ENCODE measurements at regions not wholly inside any gene's neighbourhood (a gene's known extent, or its start where the extent isn't known, plus 50 kb on each side); places are given as distances from the start of the nearest gene placed in this dataset.
A peak's percentile ranks its signal among the peaks of the same experiment; 100 is the strongest.

GRCh38 chr21:41689289-41689583, 77.6 kb downstream of the RIPK4 start:
- Histone ChIP-seq H3K9me3 (ENCODE audit: control insufficient read depth, insufficient read depth, low read length) (no peaks in the 10 kb centered on the region), H3K4me1 (ENCODE audit: insufficient read depth, low read length) (no peaks in the 10 kb centered on the region; the same call in 1 of the 2 replicates), H3K36me3 (ENCODE audit: insufficient read depth, low read length) (no peaks in the 10 kb centered on the region), H3K9ac (ENCODE audit: low read depth, low read length) (no peak overlapping the region)

- Histone ChIP-seq H3K4me1 (ENCODE audit: insufficient read depth, low read length) (peaks cover 9% of the 10 kb centered on the region; the same call in 1 of the 2 replicates), H3K9ac (ENCODE audit: low read depth, low read length) (no peak overlapping the region), H3K9me3 (ENCODE audit: control insufficient read depth, insufficient read depth, low read length) (no peaks in the 10 kb centered on the region), H3K36me3 (ENCODE audit: insufficient read depth, low read length) (no peaks in the 10 kb centered on the region)
Observed at GRCh38 chr21:41687633-41688032, 79.2 kb downstream of the RIPK4 start.

DNA sequence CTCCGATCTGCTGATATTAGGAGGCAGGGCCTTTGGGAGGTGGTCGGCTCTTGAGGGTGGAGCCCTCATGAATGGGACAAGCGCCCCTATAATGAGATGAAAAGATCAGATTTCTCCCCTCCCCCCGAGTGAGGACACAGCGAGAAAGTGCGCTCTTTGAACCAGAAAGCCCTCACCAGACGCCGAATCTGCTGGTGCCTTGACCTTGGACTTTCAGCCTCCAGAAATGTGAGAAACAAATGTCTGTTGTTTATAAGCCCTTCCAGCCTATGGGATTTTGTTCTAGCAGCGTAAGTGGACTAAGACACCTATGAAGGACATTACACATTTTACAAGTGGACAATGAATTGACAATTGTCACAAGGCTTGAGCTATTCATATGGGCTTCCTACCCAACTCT, 80.2 kb downstream of the RIPK4 start:
- no peaks in the 10 kb centered on the region for H3K9me3 ChIP-seq (ENCODE audit: control insufficient read depth, insufficient read depth, low read length)
- H3K36me3 ChIP-seq (ENCODE audit: insufficient read depth, low read length): no peaks in the 10 kb centered on the region
- peaks cover 9% of the 10 kb centered on the region; the same call in 1 of the 2 replicates for H3K4me1 ChIP-seq (ENCODE audit: insufficient read depth, low read length)
- no peak overlapping the region for H3K9ac ChIP-seq (ENCODE audit: low read depth, low read length)

DNA sequence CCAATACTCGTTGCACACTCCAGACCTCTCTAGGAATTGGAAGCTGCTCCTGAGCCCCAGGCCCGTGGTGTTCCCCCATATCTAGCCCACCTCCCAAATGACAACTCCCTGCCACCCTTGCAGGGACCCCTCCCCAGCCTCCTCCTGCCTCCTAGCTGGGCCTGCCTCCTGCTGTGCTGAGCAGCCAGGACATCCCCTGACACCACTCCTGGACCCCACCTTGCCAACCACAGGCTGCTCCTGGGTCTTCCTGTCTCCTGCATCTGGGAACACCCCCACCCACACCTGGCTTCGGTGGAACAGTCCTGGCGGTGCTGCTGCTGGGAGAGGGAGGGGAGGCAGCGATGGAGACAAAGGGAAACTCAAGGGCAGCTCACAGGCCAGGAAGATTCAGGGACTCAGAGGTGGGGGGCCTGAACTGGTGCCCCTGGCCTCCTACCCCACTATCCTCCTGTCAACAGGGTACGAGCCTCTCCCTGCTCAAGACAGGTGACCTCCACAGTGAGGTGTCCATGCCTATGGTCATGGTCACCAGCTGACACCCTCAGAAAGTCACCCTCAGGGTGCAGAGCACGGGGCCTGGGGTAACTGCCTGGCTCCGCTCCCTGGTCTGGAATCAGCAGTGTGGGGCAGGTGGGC, 81.2 kb downstream of the RIPK4 start:
- Histone ChIP-seq H3K4me1 (ENCODE audit: insufficient read depth, low read length) (peaks cover 10% of the 10 kb centered on the region; the same call in 1 of the 2 replicates), H3K9ac (ENCODE audit: low read depth, low read length) (no peak overlapping the region), H3K36me3 (ENCODE audit: insufficient read depth, low read length) (no peaks in the 10 kb centered on the region), H3K9me3 (ENCODE audit: control insufficient read depth, insufficient read depth, low read length) (no peaks in the 10 kb centered on the region)

GRCh38 chr21:41684381-41685245, 82.2 kb downstream of the RIPK4 start:
- peaks cover 15% of the 10 kb centered on the region; the same call in 1 of the 2 replicates for H3K4me1 ChIP-seq (ENCODE audit: insufficient read depth, low read length)
- no peak overlapping the region for H3K9ac ChIP-seq (ENCODE audit: low read depth, low read length)
- no peaks in the 10 kb centered on the region for H3K36me3 ChIP-seq (ENCODE audit: insufficient read depth, low read length)
- H3K9me3 ChIP-seq (ENCODE audit: control insufficient read depth, insufficient read depth, low read length): no peaks in the 10 kb centered on the region

- Histone ChIP-seq H3K9me3 (ENCODE audit: control insufficient read depth, insufficient read depth, low read length) (no peaks in the 10 kb centered on the region), H3K36me3 (ENCODE audit: insufficient read depth, low read length) (no peaks in the 10 kb centered on the region), H3K4me1 (ENCODE audit: insufficient read depth, low read length) (peaks cover 19% of the 10 kb centered on the region; the same call in 1 of the 2 replicates), H3K9ac (ENCODE audit: low read depth, low read length) (no peak overlapping the region)
Observed at GRCh38 chr21:41683815-41684214, 83.0 kb downstream of the RIPK4 start.

- Histone ChIP-seq H3K9me3 (ENCODE audit: control insufficient read depth, insufficient read depth, low read length) (no peaks in the 10 kb centered on the region), H3K9ac (ENCODE audit: low read depth, low read length) (no peak overlapping the region), H3K36me3 (ENCODE audit: insufficient read depth, low read length) (no peaks in the 10 kb centered on the region), H3K4me1 (ENCODE audit: insufficient read depth, low read length) (peaks cover 29% of the 10 kb centered on the region; the same call in 1 of the 2 replicates)
Observed at GRCh38 chr21:41682719-41683179, 84.1 kb downstream of the RIPK4 start.

GRCh38 chr21:41681939-41682718, 84.7 kb downstream of the RIPK4 start:
- Histone ChIP-seq H3K9me3 (ENCODE audit: control insufficient read depth, insufficient read depth, low read length) (no peaks in the 10 kb centered on the region), H3K36me3 (ENCODE audit: insufficient read depth, low read length) (no peaks in the 10 kb centered on the region), H3K4me1 (ENCODE audit: insufficient read depth, low read length) (peaks cover 30% of the 10 kb centered on the region; the same call in 1 of the 2 replicates), H3K9ac (ENCODE audit: low read depth, low read length) (no peak overlapping the region)

DNA sequence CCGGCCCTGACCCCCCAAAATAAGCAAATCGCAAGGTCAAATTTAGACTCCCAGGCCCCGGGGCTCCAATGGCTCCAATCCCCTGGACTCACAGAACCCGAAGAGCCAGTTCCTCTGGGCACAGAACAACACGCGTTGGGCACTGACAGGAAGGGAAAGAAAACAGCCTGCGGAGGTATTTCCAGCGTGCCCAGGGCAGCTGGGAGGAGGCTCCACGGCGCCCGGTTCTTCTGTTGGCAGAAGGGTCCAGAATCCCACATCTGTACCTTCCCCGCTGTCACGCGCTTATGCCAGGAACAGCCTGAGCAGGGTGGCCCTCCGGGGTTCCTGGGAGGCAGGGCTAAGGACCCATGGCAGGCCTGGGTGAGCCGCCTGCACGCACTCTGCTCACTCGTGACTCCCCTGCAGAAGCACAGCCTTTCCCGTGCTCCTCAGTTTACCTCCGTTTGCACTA, 85.5 kb downstream of the RIPK4 start:
- Histone ChIP-seq H3K9me3 (ENCODE audit: control insufficient read depth, insufficient read depth, low read length) (no peaks in the 10 kb centered on the region), H3K4me1 (ENCODE audit: insufficient read depth, low read length) (peaks cover 30% of the 10 kb centered on the region; the same call in 1 of the 2 replicates), H3K9ac (ENCODE audit: low read depth, low read length) (no peak overlapping the region), H3K36me3 (ENCODE audit: insufficient read depth, low read length) (no peaks in the 10 kb centered on the region)

- Histone ChIP-seq H3K4me1 (ENCODE audit: insufficient read depth, low read length) (peaks cover 30% of the 10 kb centered on the region; the same call in 1 of the 2 replicates), H3K9ac (ENCODE audit: low read depth, low read length) (no peak overlapping the region), H3K9me3 (ENCODE audit: control insufficient read depth, insufficient read depth, low read length) (no peaks in the 10 kb centered on the region), H3K36me3 (ENCODE audit: insufficient read depth, low read length) (no peaks in the 10 kb centered on the region)
Observed at GRCh38 chr21:41680444-41681347, 86.2 kb downstream of the RIPK4 start.

DNA sequence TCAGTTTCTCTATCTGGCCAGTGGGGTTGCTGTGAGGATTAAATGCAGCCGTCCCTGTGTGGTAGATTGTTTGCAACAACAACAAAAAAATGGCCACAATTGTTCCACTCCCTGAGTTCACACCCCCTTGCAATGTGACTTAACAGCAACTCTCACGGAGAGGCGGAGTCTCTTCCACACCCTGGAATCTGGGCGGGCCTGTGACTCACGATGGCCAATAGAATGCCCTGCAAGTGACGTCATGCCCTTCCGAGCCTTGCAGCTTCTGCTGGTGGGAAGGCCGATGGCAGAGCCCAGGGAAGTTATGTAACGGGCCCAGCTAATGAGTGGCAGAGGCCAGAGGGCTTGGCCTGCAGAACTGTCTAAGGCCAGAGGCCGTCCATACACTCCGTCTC, 87.9 kb downstream of the RIPK4 start:
- Histone ChIP-seq H3K4me1 (ENCODE audit: insufficient read depth, low read length) (peaks cover 28% of the 10 kb centered on the region; the same call in 1 of the 2 replicates), H3K36me3 (ENCODE audit: insufficient read depth, low read length) (no peaks in the 10 kb centered on the region), H3K9me3 (ENCODE audit: control insufficient read depth, insufficient read depth, low read length) (no peaks in the 10 kb centered on the region), H3K9ac (ENCODE audit: low read depth, low read length) (peak overlapping the region; percentile 2; the same call in 1 of the 2 replicates)

- Histone ChIP-seq H3K9me3 (ENCODE audit: control insufficient read depth, insufficient read depth, low read length) (no peaks in the 10 kb centered on the region), H3K9ac (ENCODE audit: low read depth, low read length) (no peak overlapping the region), H3K36me3 (ENCODE audit: insufficient read depth, low read length) (no peaks in the 10 kb centered on the region), H3K4me1 (ENCODE audit: insufficient read depth, low read length) (peaks cover 21% of the 10 kb centered on the region; the same call in 1 of the 2 replicates)
Observed at GRCh38 chr21:41678016-41678923, 88.6 kb downstream of the RIPK4 start.

DNA sequence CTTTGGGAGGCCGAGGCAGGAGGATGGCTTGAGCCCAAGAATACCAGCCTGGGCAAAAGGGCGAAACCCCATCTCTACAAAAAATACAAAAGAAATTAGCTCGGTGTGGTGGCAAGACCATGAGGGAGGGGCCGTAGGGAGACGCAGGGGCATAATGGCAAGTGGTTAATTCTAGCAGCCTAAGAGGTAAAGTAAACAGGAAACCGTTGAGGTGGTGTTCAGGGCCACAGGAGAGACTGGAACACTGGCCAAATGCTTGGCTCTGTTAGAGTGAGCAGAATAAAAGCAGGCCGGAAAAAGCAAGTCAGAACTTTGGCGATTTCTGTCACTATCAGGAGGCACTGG, 89.2 kb downstream of the RIPK4 start:
- Histone ChIP-seq H3K9ac (ENCODE audit: low read depth, low read length) (no peak overlapping the region), H3K36me3 (ENCODE audit: insufficient read depth, low read length) (no peaks in the 10 kb centered on the region), H3K9me3 (ENCODE audit: control insufficient read depth, insufficient read depth, low read length) (no peaks in the 10 kb centered on the region)

More for the DNA sequence above, 89.2 kb downstream of the RIPK4 start:
- H3K4me1 ChIP-seq (ENCODE audit: insufficient read depth, low read length): peaks cover 21% of the 10 kb centered on the region; the same call in 1 of the 2 replicates

Data from ES-I3 (cell line).